ENCODE measurements at regions not wholly inside any gene's neighbourhood (a gene's known extent, or its start where the extent isn't known, plus 50 kb on each side); places are given as distances from the start of the nearest gene placed in this dataset.

- no peaks in the 10 kb centered on the region for H4K20me1 ChIP-seq (ENCODE audit: low read depth, low read length)
- H3K9ac ChIP-seq (ENCODE audit: low read length), result no peak overlapping the region
- H3K27ac ChIP-seq (ENCODE audit: low read depth, low read length), result no peak overlapping the region
- H3K4me2 ChIP-seq (ENCODE audit: low read depth, low read length, poor library complexity, severe bottlenecking), result no peak overlapping the region
- no peaks in the 10 kb centered on the region for H3K79me2 ChIP-seq (ENCODE audit: insufficient read depth, low read length)
- H2AFZ ChIP-seq (ENCODE audit: low read depth, low read length, severe bottlenecking), result no peak overlapping the region
- no peaks in the 10 kb centered on the region for H3K9me3 ChIP-seq (ENCODE audit: insufficient read depth, low read length)
- H3K9me2 ChIP-seq (replicated peaks; ENCODE audit: insufficient read depth, low read length), result no peaks in the 10 kb centered on the region
- H3K27me3 ChIP-seq (ENCODE audit: low read length), result no peaks in the 10 kb centered on the region
- TF ChIP-seq CTCF (IDR thresholded peaks at IDR 0.05; ENCODE audit: insufficient read depth, low read length, poor library complexity, severe bottlenecking) (no peak), EZH2phosphoT487 (conservative IDR thresholded peaks at IDR 0.05; ENCODE audit: low read length) (no peak)
- H3K36me3 ChIP-seq (ENCODE audit: low read length), result no peaks in the 10 kb centered on the region
- no peaks in the 10 kb centered on the region for H3F3A ChIP-seq (ENCODE audit: insufficient read depth)
- H3K4me3 ChIP-seq (ENCODE audit: insufficient read depth, low read length, poor library complexity, severe bottlenecking), result no peak overlapping the region
Observed at GRCh38 chr2:16194096-16194390, 253.7 kb downstream of the MYCN start.

GRCh38 chr2:16192416-16193216 is 252.3 kb downstream of the MYCN start:
- Histone ChIP-seq H2AFZ (ENCODE audit: low read depth, low read length, severe bottlenecking) (no peak overlapping the region), H4K20me1 (ENCODE audit: low read depth, low read length) (no peaks in the 10 kb centered on the region), H3K79me2 (ENCODE audit: insufficient read depth, low read length) (no peaks in the 10 kb centered on the region), H3K27me3 (ENCODE audit: low read length) (no peaks in the 10 kb centered on the region), H3K4me2 (ENCODE audit: low read depth, low read length, poor library complexity, severe bottlenecking) (no peak overlapping the region), H3K9me2 (replicated peaks; ENCODE audit: insufficient read depth, low read length) (no peaks in the 10 kb centered on the region), H3K36me3 (ENCODE audit: low read length) (no peaks in the 10 kb centered on the region), H3K9ac (ENCODE audit: low read length) (no peak overlapping the region), H3F3A (ENCODE audit: insufficient read depth) (no peaks in the 10 kb centered on the region), H3K27ac (ENCODE audit: low read depth, low read length) (no peak overlapping the region), H3K4me3 (ENCODE audit: insufficient read depth, low read length, poor library complexity, severe bottlenecking) (no peak overlapping the region), H3K9me3 (ENCODE audit: insufficient read depth, low read length) (no peaks in the 10 kb centered on the region)
- TF ChIP-seq EZH2phosphoT487 (conservative IDR thresholded peaks at IDR 0.05; ENCODE audit: low read length), result no peak
- TF ChIP-seq CTCF (IDR thresholded peaks at IDR 0.05; ENCODE audit: insufficient read depth, low read length, poor library complexity, severe bottlenecking), result no peak

- Histone ChIP-seq H4K20me1 (ENCODE audit: low read depth, low read length) (no peaks in the 10 kb centered on the region), H3K4me2 (ENCODE audit: low read depth, low read length, poor library complexity, severe bottlenecking) (no peak overlapping the region), H3F3A (ENCODE audit: insufficient read depth) (no peaks in the 10 kb centered on the region), H3K9me2 (replicated peaks; ENCODE audit: insufficient read depth, low read length) (no peaks in the 10 kb centered on the region), H3K9me3 (ENCODE audit: insufficient read depth, low read length) (no peaks in the 10 kb centered on the region), H3K27me3 (ENCODE audit: low read length) (no peaks in the 10 kb centered on the region), H3K4me3 (ENCODE audit: insufficient read depth, low read length, poor library complexity, severe bottlenecking) (no peak overlapping the region), H3K79me2 (ENCODE audit: insufficient read depth, low read length) (no peaks in the 10 kb centered on the region), H3K36me3 (ENCODE audit: low read length) (no peaks in the 10 kb centered on the region), H3K9ac (ENCODE audit: low read length) (no peak overlapping the region), H2AFZ (ENCODE audit: low read depth, low read length, severe bottlenecking) (no peak overlapping the region), H3K27ac (ENCODE audit: low read depth, low read length) (no peak overlapping the region)
- TF ChIP-seq EZH2phosphoT487 (conservative IDR thresholded peaks at IDR 0.05; ENCODE audit: low read length), result no peak
- no peak for TF ChIP-seq CTCF (IDR thresholded peaks at IDR 0.05; ENCODE audit: insufficient read depth, low read length, poor library complexity, severe bottlenecking)
Observed at GRCh38 chr2:16191431-16192200, 251.3 kb downstream of the MYCN start.
